ENCODE measurements at regions not wholly inside any gene's neighbourhood (a gene's known extent, or its start where the extent isn't known, plus 50 kb on each side); places are given as distances from the start of the nearest gene placed in this dataset.
"Not testable (repeated sequence)": the region's sequence is repeated elsewhere in the genome, so short reads cannot be mapped to it uniquely, and the experiment has no call there.

DNA sequence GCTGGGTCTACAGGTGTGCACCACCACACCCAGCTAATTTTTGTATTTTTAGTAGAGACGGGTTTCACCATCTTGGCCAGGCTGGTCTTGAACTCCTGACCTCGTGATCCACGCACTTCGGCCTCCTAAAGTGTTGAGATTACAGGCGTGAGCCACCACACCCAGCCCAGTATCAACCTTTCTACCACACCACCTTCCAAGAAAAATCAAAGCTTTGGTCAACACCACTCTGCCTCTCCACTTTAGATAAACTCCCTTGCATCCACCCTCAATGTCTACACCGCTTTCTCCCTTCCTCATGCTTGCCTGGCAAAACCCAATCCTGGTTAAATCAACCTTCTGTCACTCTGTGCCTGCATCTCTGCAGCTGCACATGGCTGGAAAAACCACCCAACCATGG is 112.2 kb downstream of the TNFAIP3 start:
- TF ChIP-seq, protein P1, sequence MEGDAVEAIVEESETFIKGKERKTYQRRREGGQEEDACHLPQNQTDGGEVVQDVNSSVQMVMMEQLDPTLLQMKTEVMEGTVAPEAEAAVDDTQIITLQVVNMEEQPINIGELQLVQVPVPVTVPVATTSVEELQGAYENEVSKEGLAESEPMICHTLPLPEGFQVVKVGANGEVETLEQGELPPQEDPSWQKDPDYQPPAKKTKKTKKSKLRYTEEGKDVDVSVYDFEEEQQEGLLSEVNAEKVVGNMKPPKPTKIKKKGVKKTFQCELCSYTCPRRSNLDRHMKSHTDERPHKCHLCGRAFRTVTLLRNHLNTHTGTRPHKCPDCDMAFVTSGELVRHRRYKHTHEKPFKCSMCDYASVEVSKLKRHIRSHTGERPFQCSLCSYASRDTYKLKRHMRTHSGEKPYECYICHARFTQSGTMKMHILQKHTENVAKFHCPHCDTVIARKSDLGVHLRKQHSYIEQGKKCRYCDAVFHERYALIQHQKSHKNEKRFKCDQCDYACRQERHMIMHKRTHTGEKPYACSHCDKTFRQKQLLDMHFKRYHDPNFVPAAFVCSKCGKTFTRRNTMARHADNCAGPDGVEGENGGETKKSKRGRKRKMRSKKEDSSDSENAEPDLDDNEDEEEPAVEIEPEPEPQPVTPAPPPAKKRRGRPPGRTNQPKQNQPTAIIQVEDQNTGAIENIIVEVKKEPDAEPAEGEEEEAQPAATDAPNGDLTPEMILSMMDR (optimal IDR thresholded peaks at IDR 0.05 in 1 of 3, IDR thresholded peaks at IDR 0.05 in 1 of 3, conservative IDR thresholded peaks at IDR 0.05 in 1 of 3; ENCODE audit: extremely low read depth in 1 of 3, insufficient read depth in 2 of 3, low read length in 3 of 3): not testable (repeated sequence)
- not testable (repeated sequence) for TF ChIP-seq EZH2 (IDR thresholded peaks at IDR 0.05; ENCODE audit: low read length)
